ENCODE measurements at regions not wholly inside any gene's neighbourhood (a gene's known extent, or its start where the extent isn't known, plus 50 kb on each side); places are given as distances from the start of the nearest gene placed in this dataset.

- no peak for DNase-seq (ENCODE audit: low spot score)
Measured at GRCh38 chr7:54629771-54630170, 87.6 kb downstream of the VSTM2A start.

- DNase-seq (ENCODE audit: low spot score) = no peak
Measured at GRCh38 chr7:54622696-54623309, 80.6 kb downstream of the VSTM2A start.
